ENCODE measurements at regions not wholly inside any gene's neighbourhood (a gene's known extent, or its start where the extent isn't known, plus 50 kb on each side); places are given as distances from the start of the nearest gene placed in this dataset.

DNA sequence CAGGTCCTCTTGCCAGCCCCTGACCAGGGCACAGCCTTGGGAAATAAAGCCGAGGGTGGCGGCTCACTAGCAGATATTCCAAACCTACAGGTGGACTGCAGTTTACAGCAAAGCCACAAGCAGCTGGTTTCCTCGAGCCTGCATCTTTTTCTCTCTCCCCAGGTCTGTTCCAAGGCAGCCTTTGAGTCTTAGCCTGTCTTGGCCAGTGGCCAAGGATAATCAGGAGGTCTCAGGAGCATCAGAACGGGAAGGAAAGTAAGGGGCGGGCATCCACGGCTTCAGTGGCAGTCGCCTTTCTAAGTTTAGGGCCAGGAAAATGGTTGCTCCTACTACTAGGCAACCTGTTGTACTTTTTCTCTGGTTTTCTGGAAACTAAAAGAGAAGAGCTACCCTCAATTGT is 219.7 kb upstream of the ZMIZ1 start:
- no peak for DNase-seq (ENCODE audit: low read depth)
- no peak overlapping the region for H3K4me3 ChIP-seq (ENCODE audit: low read depth, low read length)
- TF ChIP-seq, protein P1, sequence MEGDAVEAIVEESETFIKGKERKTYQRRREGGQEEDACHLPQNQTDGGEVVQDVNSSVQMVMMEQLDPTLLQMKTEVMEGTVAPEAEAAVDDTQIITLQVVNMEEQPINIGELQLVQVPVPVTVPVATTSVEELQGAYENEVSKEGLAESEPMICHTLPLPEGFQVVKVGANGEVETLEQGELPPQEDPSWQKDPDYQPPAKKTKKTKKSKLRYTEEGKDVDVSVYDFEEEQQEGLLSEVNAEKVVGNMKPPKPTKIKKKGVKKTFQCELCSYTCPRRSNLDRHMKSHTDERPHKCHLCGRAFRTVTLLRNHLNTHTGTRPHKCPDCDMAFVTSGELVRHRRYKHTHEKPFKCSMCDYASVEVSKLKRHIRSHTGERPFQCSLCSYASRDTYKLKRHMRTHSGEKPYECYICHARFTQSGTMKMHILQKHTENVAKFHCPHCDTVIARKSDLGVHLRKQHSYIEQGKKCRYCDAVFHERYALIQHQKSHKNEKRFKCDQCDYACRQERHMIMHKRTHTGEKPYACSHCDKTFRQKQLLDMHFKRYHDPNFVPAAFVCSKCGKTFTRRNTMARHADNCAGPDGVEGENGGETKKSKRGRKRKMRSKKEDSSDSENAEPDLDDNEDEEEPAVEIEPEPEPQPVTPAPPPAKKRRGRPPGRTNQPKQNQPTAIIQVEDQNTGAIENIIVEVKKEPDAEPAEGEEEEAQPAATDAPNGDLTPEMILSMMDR (IDR thresholded peaks at IDR 0.05; ENCODE audit: insufficient read depth, low read depth, low read length, missing control alignments): no peak

DNA sequence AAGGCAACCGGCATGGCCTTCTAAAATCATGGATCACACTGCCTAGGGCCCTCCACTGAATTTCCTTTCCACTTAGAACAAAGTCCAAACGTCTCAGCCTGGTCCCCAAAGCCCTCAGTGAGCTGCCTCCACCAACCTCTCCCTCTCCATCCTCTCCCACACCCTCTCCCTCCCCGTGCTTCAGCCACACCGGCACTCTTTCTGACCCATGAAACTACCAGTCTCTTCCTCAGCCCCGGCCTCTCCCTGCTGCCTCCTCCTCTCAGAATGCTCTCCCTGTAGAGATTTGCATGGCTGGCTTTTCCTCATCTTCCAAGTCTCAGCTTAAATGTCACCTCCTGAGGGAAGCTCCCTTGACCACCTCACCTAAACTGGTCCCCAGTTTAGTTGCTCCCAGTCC is 219.0 kb upstream of the ZMIZ1 start:
- TF ChIP-seq, protein P1 (IDR thresholded peaks at IDR 0.05; ENCODE audit: insufficient read depth, low read depth, low read length, missing control alignments): no peak
- no peak overlapping the region for H3K4me3 ChIP-seq (ENCODE audit: low read depth, low read length)
- DNase-seq (ENCODE audit: low read depth): no peak

DNA sequence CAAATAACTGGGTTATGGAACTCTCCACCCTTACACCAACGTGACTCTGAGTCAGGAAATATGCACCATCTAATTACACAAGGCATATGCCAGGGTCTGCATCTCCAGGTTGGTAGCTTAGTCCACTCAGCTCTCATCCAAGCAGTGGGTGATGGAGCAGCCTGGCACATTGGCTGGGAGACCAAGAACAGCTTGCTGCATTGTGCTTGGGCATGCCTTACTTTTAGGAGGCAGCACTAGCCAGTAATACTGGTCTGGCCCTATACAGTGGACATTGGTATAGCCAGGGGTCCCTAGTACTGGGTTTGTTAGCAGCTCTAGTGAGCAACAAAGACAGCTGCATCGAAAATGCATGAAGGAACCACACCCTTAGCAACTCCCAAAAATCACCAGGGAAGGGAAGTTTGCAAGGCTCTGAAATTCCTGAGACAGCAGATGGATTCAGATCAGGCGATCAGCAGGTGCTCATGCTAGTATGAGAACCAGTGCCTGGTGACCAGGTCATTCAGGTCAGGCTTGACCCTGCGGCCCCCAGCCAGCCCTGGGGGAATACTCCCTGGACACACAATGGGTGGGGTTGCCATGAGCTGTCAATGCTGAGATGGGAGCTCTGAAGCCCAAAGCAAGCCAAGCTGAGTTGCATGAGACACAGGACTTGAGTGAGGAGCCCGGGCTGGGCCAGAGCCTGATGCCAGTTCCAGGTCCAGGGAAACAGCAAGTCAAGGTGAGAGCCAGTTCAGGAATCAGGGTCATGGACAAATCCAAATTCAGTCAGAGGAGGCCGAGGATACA is 217.9 kb upstream of the ZMIZ1 start:
- TF ChIP-seq, protein P1 (IDR thresholded peaks at IDR 0.05; ENCODE audit: insufficient read depth, low read depth, low read length, missing control alignments): no peak
- DNase-seq (ENCODE audit: low read depth): no peak
- H3K4me3 ChIP-seq (ENCODE audit: low read depth, low read length): no peak overlapping the region

GRCh38 chr10:78851647-78852046 is 217.1 kb upstream of the ZMIZ1 start:
- H3K4me3 ChIP-seq (ENCODE audit: low read depth, low read length): no peak overlapping the region
- DNase-seq (ENCODE audit: low read depth): no peak
- TF ChIP-seq, protein P1 (IDR thresholded peaks at IDR 0.05; ENCODE audit: insufficient read depth, low read depth, low read length, missing control alignments): no peak

DNA sequence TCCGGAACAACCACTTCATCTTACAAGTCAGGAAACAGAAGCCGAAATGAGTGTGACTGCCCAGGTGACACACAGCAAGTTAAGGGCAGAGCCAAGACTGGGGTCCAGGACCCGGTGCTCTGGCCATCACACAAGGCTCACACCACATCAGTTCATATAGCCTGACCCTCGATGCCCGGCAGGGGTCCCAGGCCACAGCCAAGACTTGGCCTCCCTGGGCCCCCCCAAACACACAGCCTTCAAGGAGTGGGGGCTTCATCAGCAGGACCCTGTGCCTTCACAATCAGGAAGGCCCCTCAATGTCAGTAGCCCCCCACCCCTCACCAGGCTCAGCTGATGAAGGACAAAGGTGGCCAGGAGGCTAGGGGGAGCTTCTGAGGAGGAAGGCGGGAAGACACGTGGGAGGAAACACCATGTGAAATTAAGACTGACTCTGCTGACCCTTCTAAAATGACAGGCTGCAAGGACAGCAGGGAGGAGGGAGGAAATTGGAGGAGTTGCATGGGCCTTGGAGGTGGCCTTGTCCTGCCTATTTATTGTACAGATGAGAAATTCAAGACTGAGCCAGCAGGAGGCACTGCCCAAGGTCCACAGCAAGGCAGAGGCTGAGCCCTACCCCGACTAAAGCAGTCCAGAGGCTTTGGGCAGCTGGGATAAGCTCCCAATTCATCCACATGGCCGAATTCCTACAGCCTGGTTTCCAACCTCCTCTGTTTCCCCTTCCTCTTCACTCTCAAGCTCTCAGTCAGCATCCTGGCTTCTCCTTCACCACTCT is 216.1 kb upstream of the ZMIZ1 start:
- TF ChIP-seq, protein P1 (IDR thresholded peaks at IDR 0.05; ENCODE audit: insufficient read depth, low read depth, low read length, missing control alignments): peak; percentile 31
- DNase-seq (ENCODE audit: low read depth): peak; percentile 17
- no peak overlapping the region for H3K4me3 ChIP-seq (ENCODE audit: low read depth, low read length)

DNA sequence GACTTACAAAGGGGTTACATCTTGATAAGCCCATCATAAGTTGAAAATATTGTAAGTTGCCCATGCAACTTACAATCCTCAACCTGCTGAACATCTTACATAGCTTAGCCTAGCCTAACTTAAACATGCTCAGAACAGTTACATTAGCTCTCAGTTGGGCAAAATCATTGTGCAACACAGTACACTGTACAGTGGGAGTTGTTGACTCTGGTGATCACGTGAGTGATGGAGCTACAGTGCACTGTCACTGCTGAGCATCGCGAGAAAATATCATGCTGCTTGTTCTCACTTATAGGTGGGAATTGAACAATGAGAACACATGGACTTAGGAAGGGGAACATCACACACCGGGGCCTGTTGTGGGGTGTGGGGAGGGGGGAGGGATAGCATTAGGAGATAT is 214.9 kb upstream of the ZMIZ1 start:
- TF ChIP-seq, protein P1 (IDR thresholded peaks at IDR 0.05; ENCODE audit: insufficient read depth, low read depth, low read length, missing control alignments): no peak
- no peak overlapping the region for H3K4me3 ChIP-seq (ENCODE audit: low read depth, low read length)
- no peak for DNase-seq (ENCODE audit: low read depth)

Measured in GM12865 (cell line).